Loucy (cell line): ENCODE measurements at regions not wholly inside any gene's neighbourhood (a gene's known extent, or its start where the extent isn't known, plus 50 kb on each side); places are given as distances from the start of the nearest gene placed in this dataset.
A peak's percentile ranks its signal among the peaks of the same experiment; 100 is the strongest.

Experiments used
- H2AFZ ChIP-seq: fragments of 200-600 bp; sonication (generic); 2 replicates; pipeline ENCODE4 v1.6.0; 2016; ENCODE audit warnings: antibody characterized with exemption, mild to moderate bottlenecking, low read length, moderate library complexity
- H3F3A ChIP-seq: fragments of 200-600 bp; 2 replicates; pipeline ENCODE4 v1.6.0; 2016; ENCODE audit warnings: antibody characterized with exemption, low read depth, mild to moderate bottlenecking
- H3K27me3 ChIP-seq: fragments of 200-600 bp; sonication (generic); 2 replicates; pipeline ENCODE4 v1.6.1; 2014; ENCODE audit warnings: low read length, mild to moderate bottlenecking; ENCODE audit not compliant: insufficient read depth, poor library complexity, severe bottlenecking
- H3K36me3 ChIP-seq: fragments of 200-600 bp; sonication (generic); 2 replicates; pipeline ENCODE4 v1.6.1; 2016; ENCODE audit warnings: low read length; ENCODE audit not compliant: insufficient read depth
- H3K4me1 ChIP-seq: fragments of 200-600 bp; sonication (generic); 2 replicates; pipeline ENCODE4 v1.5.1; 2014; ENCODE audit warnings: low read length, mild to moderate bottlenecking; ENCODE audit not compliant: insufficient read depth, poor library complexity, severe bottlenecking
- H3K4me2 ChIP-seq: fragments of 200-600 bp; sonication (generic); 2 replicates; pipeline ENCODE4 v1.6.0; 2014; ENCODE audit warnings: antibody characterized with exemption, low read length, low read depth, mild to moderate bottlenecking; ENCODE audit not compliant: poor library complexity, severe bottlenecking
- H3K4me3 ChIP-seq: fragments of 200-600 bp; sonication (generic); 2 replicates; pipeline ENCODE4 v1.5.1; 2014; ENCODE audit warnings: low read length, mild to moderate bottlenecking, mixed read lengths; ENCODE audit not compliant: poor library complexity, severe bottlenecking
- H3K79me2 ChIP-seq: fragments of 200-600 bp; sonication (generic); 2 replicates; pipeline ENCODE4 v1.6.1; 2014; ENCODE audit warnings: low read length; ENCODE audit not compliant: insufficient read depth
- H3K9ac ChIP-seq: fragments of 200-600 bp; sonication (generic); 2 replicates; pipeline ENCODE4 v1.6.0; 2014; ENCODE audit warnings: mild to moderate bottlenecking, low read depth, low read length, moderate library complexity; ENCODE audit not compliant: poor library complexity, severe bottlenecking
- H3K9me2 ChIP-seq: fragments of 200-600 bp; sonication (generic); replicated peaks from 2 replicates; pipeline ENCODE4 v1.6.1; 2016; ENCODE audit warnings: low read depth, low read length, mixed read lengths
- H3K9me3 ChIP-seq: fragments of 200-600 bp; sonication (generic); 2 replicates; pipeline ENCODE4 v1.6.1; 2014; ENCODE audit warnings: mild to moderate bottlenecking, antibody characterized with exemption, low read length, low read depth; ENCODE audit not compliant: insufficient read depth
- H4K20me1 ChIP-seq: fragments of 200-600 bp; sonication (generic); 2 replicates; pipeline ENCODE4 v1.6.0; 2014; ENCODE audit warnings: antibody characterized with exemption, low read length, mild to moderate bottlenecking; ENCODE audit not compliant: insufficient read depth, poor library complexity, severe bottlenecking
- EZH2phosphoT487 ChIP-seq: fragments of 200-600 bp; IDR thresholded peaks from 2 replicates; pipeline ENCODE4 v1.6.1; 2018; ENCODE audit warnings: antibody characterized with exemption, mild to moderate bottlenecking, moderate library complexity, borderline replicate concordance
- TF ChIP-seq, protein P1 (sequence below): fragments of 200-600 bp; sonication (generic); conservative IDR thresholded peaks from 2 replicates; pipeline ENCODE4 v1.5.1; 2014; ENCODE audit warnings: mild to moderate bottlenecking, antibody characterized with exemption, low read length

DNA sequence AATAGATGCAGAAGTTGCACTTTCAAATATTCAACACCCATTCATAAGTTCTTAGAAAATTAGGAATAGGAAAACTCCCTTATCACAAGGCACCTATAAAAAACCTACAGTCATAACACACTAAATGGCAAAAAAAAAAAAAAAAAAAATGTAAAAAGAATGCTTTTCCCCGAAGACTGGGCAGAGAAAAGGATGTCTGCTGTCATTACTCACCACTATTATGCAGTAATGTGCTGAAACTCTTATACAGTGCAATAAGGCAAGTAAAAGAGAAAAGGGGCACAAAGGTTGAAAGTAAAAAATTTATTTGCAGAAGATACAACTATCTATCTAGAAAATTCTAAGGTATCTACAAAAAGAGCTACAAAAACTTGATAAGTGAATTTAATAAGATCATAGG is 607.8 kb upstream of the ARID1B start:
- no peaks in the 10 kb centered on the region for H3K9me2 ChIP-seq
- peaks cover 48% of the 10 kb centered on the region for H3K4me1 ChIP-seq
- peak overlapping the region; percentile 61; the same call in 1 of the 2 replicates for H2AFZ ChIP-seq
- H3K79me2 ChIP-seq: no peaks in the 10 kb centered on the region
- no peaks in the 10 kb centered on the region for H3K9me3 ChIP-seq
- no peaks in the 10 kb centered on the region for H3K36me3 ChIP-seq
- no peak overlapping the region for H3K4me3 ChIP-seq
- H3K27me3 ChIP-seq: no peaks in the 10 kb centered on the region
- no peak overlapping the region for H3K9ac ChIP-seq
- no peaks in the 10 kb centered on the region for H4K20me1 ChIP-seq
- no peak for TF ChIP-seq EZH2phosphoT487
- TF ChIP-seq, protein P1, sequence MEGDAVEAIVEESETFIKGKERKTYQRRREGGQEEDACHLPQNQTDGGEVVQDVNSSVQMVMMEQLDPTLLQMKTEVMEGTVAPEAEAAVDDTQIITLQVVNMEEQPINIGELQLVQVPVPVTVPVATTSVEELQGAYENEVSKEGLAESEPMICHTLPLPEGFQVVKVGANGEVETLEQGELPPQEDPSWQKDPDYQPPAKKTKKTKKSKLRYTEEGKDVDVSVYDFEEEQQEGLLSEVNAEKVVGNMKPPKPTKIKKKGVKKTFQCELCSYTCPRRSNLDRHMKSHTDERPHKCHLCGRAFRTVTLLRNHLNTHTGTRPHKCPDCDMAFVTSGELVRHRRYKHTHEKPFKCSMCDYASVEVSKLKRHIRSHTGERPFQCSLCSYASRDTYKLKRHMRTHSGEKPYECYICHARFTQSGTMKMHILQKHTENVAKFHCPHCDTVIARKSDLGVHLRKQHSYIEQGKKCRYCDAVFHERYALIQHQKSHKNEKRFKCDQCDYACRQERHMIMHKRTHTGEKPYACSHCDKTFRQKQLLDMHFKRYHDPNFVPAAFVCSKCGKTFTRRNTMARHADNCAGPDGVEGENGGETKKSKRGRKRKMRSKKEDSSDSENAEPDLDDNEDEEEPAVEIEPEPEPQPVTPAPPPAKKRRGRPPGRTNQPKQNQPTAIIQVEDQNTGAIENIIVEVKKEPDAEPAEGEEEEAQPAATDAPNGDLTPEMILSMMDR: no peak
- H3F3A ChIP-seq: no peaks in the 10 kb centered on the region
- peak overlapping the region; percentile 5 for H3K4me2 ChIP-seq

DNA sequence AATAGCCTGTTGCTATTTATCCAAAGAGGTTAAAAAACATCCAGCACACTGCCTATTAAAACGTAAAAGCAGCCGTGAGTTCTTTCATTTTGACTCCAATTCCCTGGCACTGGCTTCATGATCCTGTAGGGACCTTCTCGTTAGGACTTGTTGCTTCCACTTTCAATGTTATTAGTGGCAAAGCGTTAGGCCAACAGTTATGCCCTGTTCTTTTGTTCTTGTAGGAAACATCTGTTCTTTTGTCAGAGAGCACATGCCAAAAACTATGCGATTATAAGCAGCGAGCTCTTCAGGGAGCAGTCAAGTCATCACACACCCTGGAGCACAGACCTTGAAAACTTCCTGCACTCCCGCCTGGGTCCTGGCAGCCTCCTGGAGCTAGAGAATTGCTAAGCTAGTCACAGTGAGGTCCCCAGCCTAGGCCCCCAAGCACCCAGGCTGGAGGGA is 609.5 kb upstream of the ARID1B start:
- H3K9ac ChIP-seq: peak overlapping the region; percentile 30
- H3K9me2 ChIP-seq: no peaks in the 10 kb centered on the region
- no peaks in the 10 kb centered on the region for H4K20me1 ChIP-seq
- no peak overlapping the region for H3K4me3 ChIP-seq
- H3K4me1 ChIP-seq: peaks cover 65% of the 10 kb centered on the region
- H3K36me3 ChIP-seq: no peaks in the 10 kb centered on the region
- H3K9me3 ChIP-seq: no peaks in the 10 kb centered on the region
- TF ChIP-seq, protein P1: no peak
- TF ChIP-seq EZH2phosphoT487: no peak
- H2AFZ ChIP-seq: peak overlapping the region; percentile 34
- 0 out of 2 replicates have a peak, but pooled peaks cover 3% of the 10 kb centered on the region for H3F3A ChIP-seq
- no peaks in the 10 kb centered on the region for H3K79me2 ChIP-seq
- H3K4me2 ChIP-seq: peak overlapping the region; percentile 2
- no peaks in the 10 kb centered on the region for H3K27me3 ChIP-seq

DNA sequence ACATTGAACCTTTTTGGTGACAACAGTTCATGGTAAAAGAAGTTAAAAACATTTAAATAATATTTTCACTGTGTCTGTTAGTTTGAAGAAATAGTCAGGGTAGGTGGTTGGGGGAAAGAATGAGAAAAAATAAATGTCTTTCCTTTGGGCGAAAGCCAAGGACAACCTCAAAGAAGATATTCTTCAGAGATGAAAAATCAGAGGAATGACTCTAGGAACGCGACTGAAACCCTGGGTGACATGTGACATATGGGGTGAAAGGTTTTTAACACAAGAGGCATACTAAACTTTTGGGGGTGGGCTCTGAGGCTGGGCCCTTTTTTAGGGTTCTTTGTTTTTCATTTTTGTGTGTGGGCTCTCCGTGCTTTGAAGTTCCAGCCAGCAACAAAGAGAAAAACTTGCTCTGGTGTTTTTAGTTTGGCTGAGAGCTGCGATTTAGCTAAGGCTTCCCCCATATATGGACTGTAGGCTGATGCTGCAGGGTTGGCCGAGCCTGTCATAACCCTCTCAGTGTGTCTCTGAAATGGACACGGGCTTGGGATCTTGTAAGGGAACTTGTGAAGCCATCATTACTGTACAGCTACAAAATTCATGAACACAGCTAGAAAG is 610.1 kb upstream of the ARID1B start:
- Histone ChIP-seq H3K4me1 (peaks cover 70% of the 10 kb centered on the region), H3K9me3 (no peaks in the 10 kb centered on the region), H3K4me2 (peak overlapping the region; percentile 2), H3K9ac (peak overlapping the region; percentile 30), H3K4me3 (no peak overlapping the region), H3K36me3 (no peaks in the 10 kb centered on the region), H3K9me2 (no peaks in the 10 kb centered on the region), H3K27me3 (no peaks in the 10 kb centered on the region), H2AFZ (peak overlapping the region; percentile 34; the same call in 1 of the 2 replicates), H4K20me1 (no peaks in the 10 kb centered on the region), H3K79me2 (no peaks in the 10 kb centered on the region), H3F3A (0 out of 2 replicates have a peak, but pooled peaks cover 3% of the 10 kb centered on the region)
- no peak for TF ChIP-seq EZH2phosphoT487
- TF ChIP-seq, protein P1: no peak
